GM12874 (cell line): ENCODE measurements at regions not wholly inside any gene's neighbourhood (a gene's known extent, or its start where the extent isn't known, plus 50 kb on each side); places are given as distances from the start of the nearest gene placed in this dataset.

ENCODE experiments used
- CTCF ChIP-seq: IDR thresholded peaks from 2 replicates; pipeline ENCODE4 v1.5.1; 2011; ENCODE audit warnings: low read depth, mild to moderate bottlenecking, control low read depth, low read length, moderate library complexity; ENCODE audit not compliant: insufficient read depth

DNA sequence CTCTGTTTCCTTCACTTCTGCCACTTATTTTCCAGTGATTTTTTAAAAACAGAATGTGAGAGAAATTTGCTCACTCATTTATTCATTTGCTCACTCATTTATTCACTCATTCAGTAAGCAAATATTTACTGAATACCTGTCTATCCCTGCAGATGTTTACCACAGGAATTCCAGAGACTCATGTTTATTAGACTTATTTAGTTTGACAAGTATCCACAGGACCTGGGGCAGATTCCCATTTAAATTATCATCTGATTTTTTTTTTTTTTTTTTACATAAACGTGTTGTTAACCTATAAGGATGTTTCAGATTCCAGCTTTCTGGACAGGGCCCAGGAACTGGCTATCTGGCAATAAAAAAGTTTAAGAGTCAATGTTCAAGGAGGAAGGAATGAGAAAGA, 175.1 kb upstream of the ERBB4 start:
- TF ChIP-seq CTCF = no peak

- no peak for TF ChIP-seq CTCF
Measured at GRCh38 chr2:212712991-212713390, 174.4 kb upstream of the ERBB4 start.

DNA sequence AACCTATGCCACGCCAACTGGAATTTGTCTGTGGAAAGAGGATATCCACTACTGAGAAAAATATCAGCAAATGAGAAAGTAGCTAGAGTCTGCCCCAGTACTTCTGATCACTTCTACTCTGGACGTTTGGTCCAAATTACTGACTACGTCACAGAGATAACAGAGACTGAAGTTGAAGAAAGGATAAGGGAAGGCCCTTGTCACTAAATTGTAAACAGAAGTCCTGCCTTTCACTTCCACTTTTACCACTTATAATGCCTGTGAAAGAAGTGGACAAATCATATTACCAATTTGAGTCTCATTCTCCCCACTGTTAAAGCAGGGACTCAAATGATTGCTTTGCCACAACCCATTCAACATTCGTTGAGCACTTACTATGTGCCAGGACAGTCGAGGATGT, 173.9 kb upstream of the ERBB4 start:
- TF ChIP-seq CTCF = no peak

- no peak for TF ChIP-seq CTCF
Measured at GRCh38 chr2:212711856-212712255, 173.3 kb upstream of the ERBB4 start.

GRCh38 chr2:212709280-212709679, 170.7 kb upstream of the ERBB4 start:
- no peak for TF ChIP-seq CTCF

DNA sequence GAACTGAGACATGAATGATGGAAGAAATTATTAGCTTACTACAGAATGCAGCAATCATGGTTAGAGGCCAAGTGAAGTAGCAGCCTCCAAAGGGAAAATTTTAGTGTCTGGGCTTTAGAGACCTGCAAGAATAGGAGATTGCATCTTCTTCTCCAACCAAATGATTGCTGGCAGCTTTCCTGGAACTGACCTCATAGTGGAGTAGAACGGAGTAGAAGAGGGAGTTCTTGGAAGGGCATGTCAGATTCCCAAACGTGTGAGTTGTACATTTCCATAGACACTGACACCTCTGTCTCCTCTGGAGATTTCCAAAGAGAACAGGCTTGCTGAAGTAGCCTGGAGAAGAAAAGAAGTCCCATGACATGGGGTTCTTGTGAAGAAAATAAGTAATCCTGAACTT, 169.8 kb upstream of the ERBB4 start:
- no peak for TF ChIP-seq CTCF

GRCh38 chr2:212695426-212695825, 156.8 kb upstream of the ERBB4 start:
- TF ChIP-seq CTCF = no peak

GRCh38 chr2:212694398-212694797, 155.8 kb upstream of the ERBB4 start:
- no peak for TF ChIP-seq CTCF
